DOHH2 (cell line): ENCODE measurements at regions not wholly inside any gene's neighbourhood (a gene's known extent, or its start where the extent isn't known, plus 50 kb on each side); places are given as distances from the start of the nearest gene placed in this dataset.
"Not testable (repeated sequence)": the region's sequence is repeated elsewhere in the genome, so short reads cannot be mapped to it uniquely, and the experiment has no call there.

Source experiments
- H3F3A ChIP-seq: fragments of 200-600 bp; sonication (generic), shearing (Covaris generic); 2 replicates; pipeline ENCODE4 v1.6.0; 2016; ENCODE audit warnings: antibody characterized with exemption, mild to moderate bottlenecking; ENCODE audit not compliant: control insufficient read depth, insufficient read depth
- H3K27ac ChIP-seq: fragments of 200-600 bp; sonication (generic); 2 replicates; pipeline ENCODE4 v1.5.1; 2014; ENCODE audit warnings: low read depth, mild to moderate bottlenecking, low read length, moderate library complexity
- H3K27me3 ChIP-seq: fragments of 200-600 bp; sonication (generic); 2 replicates; pipeline ENCODE4 v1.6.1; 2014; ENCODE audit warnings: mild to moderate bottlenecking, low read length, mixed read lengths; ENCODE audit not compliant: control insufficient read depth
- H3K36me3 ChIP-seq: fragments of 200-600 bp; sonication (generic); 2 replicates; pipeline ENCODE4 v1.6.1; 2014; ENCODE audit warnings: mild to moderate bottlenecking, low read length, moderate library complexity, mixed read lengths; ENCODE audit not compliant: control insufficient read depth
- H3K4me1 ChIP-seq: fragments of 200-600 bp; sonication (generic); 2 replicates; pipeline ENCODE4 v1.6.1; 2014; ENCODE audit warnings: mild to moderate bottlenecking, low read length, mixed read lengths; ENCODE audit not compliant: control insufficient read depth
- H3K4me2 ChIP-seq: fragments of 200-600 bp; sonication (generic); 2 replicates; pipeline ENCODE4 v1.6.0; 2014; ENCODE audit warnings: mild to moderate bottlenecking, low read length, moderate library complexity
- H3K4me3 ChIP-seq: fragments of 200-600 bp; sonication (generic); 2 replicates; pipeline ENCODE4 v1.5.1; 2014; ENCODE audit warnings: mild to moderate bottlenecking, low read length, mixed read lengths
- H3K79me2 ChIP-seq: fragments of 200-600 bp; sonication (generic); 2 replicates; pipeline ENCODE4 v1.6.1; 2014; ENCODE audit warnings: mild to moderate bottlenecking, low read length, mixed read lengths; ENCODE audit not compliant: control insufficient read depth
- H3K9me2 ChIP-seq: fragments of 200-600 bp; sonication (generic); replicated peaks from 2 replicates; pipeline ENCODE4 v1.6.1; 2014; ENCODE audit warnings: mild to moderate bottlenecking, low read length, mixed read lengths; ENCODE audit not compliant: control insufficient read depth
- H3K9me3 ChIP-seq: fragments of 200-600 bp; sonication (generic); 2 replicates; pipeline ENCODE4 v1.6.1; 2014; ENCODE audit warnings: antibody characterized with exemption, low read length, mixed read lengths; ENCODE audit not compliant: control insufficient read depth, insufficient read depth
- H4K20me1 ChIP-seq: fragments of 200-600 bp; sonication (generic); 2 replicates; pipeline ENCODE4 v1.6.0; 2014; ENCODE audit warnings: low read depth, mild to moderate bottlenecking, antibody characterized with exemption, low read length, moderate library complexity; ENCODE audit not compliant: control insufficient read depth, insufficient read depth
- CTCF ChIP-seq: fragments of 200-600 bp; sonication (generic); IDR thresholded peaks from one replicate; pipeline ENCODE4 v1.5.1; 2014; ENCODE audit warnings: antibody characterized with exemption, mild to moderate bottlenecking, low read depth, low read length; ENCODE audit not compliant: poor library complexity, severe bottlenecking
- EZH2phosphoT487 ChIP-seq: fragments of 200-600 bp; sonication (generic); IDR thresholded peaks from 2 replicates; pipeline ENCODE4 v1.6.1; 2017; ENCODE audit warnings: borderline replicate concordance, mild to moderate bottlenecking, antibody characterized with exemption, low read length, moderate library complexity, mixed read lengths

GRCh38 chr6:139698526-139699176, 324.2 kb upstream of the CITED2 start:
- Histone ChIP-seq H4K20me1 (no peaks in the 10 kb centered on the region), H3K79me2 (no peaks in the 10 kb centered on the region), H3K4me1 (no peaks in the 10 kb centered on the region), H3K4me3 (no peak overlapping the region), H3K9me2 (no peaks in the 10 kb centered on the region), H3K27ac (no peak overlapping the region), H3K9me3 (no peaks in the 10 kb centered on the region), H3F3A (no peaks in the 10 kb centered on the region), H3K4me2 (no peak overlapping the region), H3K27me3 (no peaks in the 10 kb centered on the region), H3K36me3 (no peaks in the 10 kb centered on the region)
- TF ChIP-seq CTCF (no peak), EZH2phosphoT487 (no peak)

- H3K27ac ChIP-seq, H3K4me2 ChIP-seq, H3K79me2 ChIP-seq, H3K9me3 ChIP-seq, H3K36me3 ChIP-seq, H3K27me3 ChIP-seq, H3K4me1 ChIP-seq, H3K9me2 ChIP-seq, H4K20me1 ChIP-seq, H3K4me3 ChIP-seq, H3F3A ChIP-seq: not testable (repeated sequence)
Measured at GRCh38 chr6:139697856-139698255, 323.4 kb upstream of the CITED2 start.

GRCh38 chr6:139696991-139697390, 322.5 kb upstream of the CITED2 start:
- H3F3A ChIP-seq, H3K27me3 ChIP-seq, H3K4me2 ChIP-seq, H3K4me1 ChIP-seq, H3K79me2 ChIP-seq, H3K27ac ChIP-seq, H3K9me3 ChIP-seq, H3K9me2 ChIP-seq, H4K20me1 ChIP-seq, H3K4me3 ChIP-seq, H3K36me3 ChIP-seq: not testable (repeated sequence)

- Histone ChIP-seq H3K79me2 (no peaks in the 10 kb centered on the region), H3K27ac (no peak overlapping the region), H3F3A (no peaks in the 10 kb centered on the region), H3K27me3 (no peaks in the 10 kb centered on the region), H3K4me3 (no peak overlapping the region), H3K9me3 (no peaks in the 10 kb centered on the region), H4K20me1 (no peaks in the 10 kb centered on the region), H3K36me3 (no peaks in the 10 kb centered on the region), H3K9me2 (no peaks in the 10 kb centered on the region), H3K4me2 (no peak overlapping the region), H3K4me1 (no peaks in the 10 kb centered on the region)
- no peak for TF ChIP-seq EZH2phosphoT487
- no peak for TF ChIP-seq CTCF
Measured at GRCh38 chr6:139695361-139695760, 320.9 kb upstream of the CITED2 start.
